Parathyroid adenoma (tissue), 2 donors: ENCODE measurements at regions not wholly inside any gene's neighbourhood (a gene's known extent, or its start where the extent isn't known, plus 50 kb on each side); places are given as distances from the start of the nearest gene placed in this dataset.

Source experiments
- H2AFZ ChIP-seq: fragments of 300-600 bp; sonication (generic); one replicate; pipeline ENCODE4 v1.7.0; 2017; ENCODE audit warnings: antibody characterized with exemption, mild to moderate bottlenecking
- H3K27ac ChIP-seq: fragments of 300-600 bp; sonication (generic); one replicate; pipeline ENCODE4 v1.7.0; 2017
- H3K27me3 ChIP-seq: fragments of 300-600 bp; sonication (generic); one replicate; pipeline ENCODE4 v1.7.0; 2017; ENCODE audit warnings: low read length; ENCODE audit not compliant: control insufficient read depth, insufficient read depth
- H3K36me3 ChIP-seq: fragments of 300-600 bp; sonication (generic); one replicate; pipeline ENCODE4 v1.7.0; 2017; ENCODE audit warnings: low read length; ENCODE audit not compliant: control insufficient read depth, insufficient read depth
- H3K4me1 ChIP-seq: fragments of 300-600 bp; sonication (generic); one replicate; pipeline ENCODE4 v1.7.0; 2017; ENCODE audit warnings: control low read depth
- H3K4me2 ChIP-seq: fragments of 300-600 bp; sonication (generic); one replicate; pipeline ENCODE4 v1.7.0; 2017; ENCODE audit warnings: low read length
- H3K4me3 ChIP-seq: fragments of 300-600 bp; sonication (generic); one replicate; pipeline ENCODE4 v1.7.0; 2017; ENCODE audit warnings: low read depth, low read length
- H3K79me2 ChIP-seq: fragments of 300-600 bp; sonication (generic); one replicate; pipeline ENCODE4 v1.7.0; 2017; ENCODE audit warnings: control low read depth
- H3K9ac ChIP-seq: fragments of 300-600 bp; sonication (generic); one replicate; pipeline ENCODE4 v1.7.0; 2017; ENCODE audit warnings: mild to moderate bottlenecking
- H3K9me3 ChIP-seq: fragments of 300-600 bp; sonication (generic); one replicate; pipeline ENCODE4 v1.7.0; 2017; ENCODE audit warnings: low read length; ENCODE audit not compliant: control insufficient read depth
- TF ChIP-seq, protein P1 (sequence below): fragments of 300-600 bp; sonication (generic); IDR thresholded peaks from one replicate; pipeline ENCODE4 v1.7.0; 2017; ENCODE audit warnings: antibody characterized with exemption, mild to moderate bottlenecking
- donor health status: primary hyperparathyroidism.

DNA sequence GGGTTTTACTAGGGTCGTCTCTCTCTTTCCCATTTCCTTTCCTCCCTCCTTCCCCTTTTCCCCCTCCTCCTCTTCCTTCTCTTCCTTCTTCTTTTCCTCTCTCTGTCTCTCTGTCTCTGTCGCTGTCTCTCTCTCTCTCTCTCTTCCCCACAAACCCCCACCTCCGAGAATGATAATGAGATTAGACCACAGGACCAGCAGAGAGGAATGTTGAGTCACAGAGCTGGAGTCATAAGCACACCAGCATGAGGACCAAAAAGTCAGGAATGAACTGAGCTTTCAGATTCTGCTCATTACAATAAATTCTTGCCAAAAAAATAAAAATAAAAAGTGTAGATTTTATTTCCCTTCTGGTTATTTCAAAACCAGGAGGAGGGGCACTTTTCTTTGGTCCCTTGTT, 377.4 kb downstream of the LTN1 start:
- Histone ChIP-seq H3K4me1 (no peaks in the 10 kb centered on the region), H3K27ac (no peak overlapping the region), H3K9ac (no peak overlapping the region), H3K36me3 (no peaks in the 10 kb centered on the region), H3K27me3 (no peaks in the 10 kb centered on the region), H3K4me2 (no peak overlapping the region), H3K9me3 (no peaks in the 10 kb centered on the region), H3K4me3 (no peak overlapping the region), H3K79me2 (no peaks in the 10 kb centered on the region), H2AFZ (no peak overlapping the region)
- TF ChIP-seq, protein P1, sequence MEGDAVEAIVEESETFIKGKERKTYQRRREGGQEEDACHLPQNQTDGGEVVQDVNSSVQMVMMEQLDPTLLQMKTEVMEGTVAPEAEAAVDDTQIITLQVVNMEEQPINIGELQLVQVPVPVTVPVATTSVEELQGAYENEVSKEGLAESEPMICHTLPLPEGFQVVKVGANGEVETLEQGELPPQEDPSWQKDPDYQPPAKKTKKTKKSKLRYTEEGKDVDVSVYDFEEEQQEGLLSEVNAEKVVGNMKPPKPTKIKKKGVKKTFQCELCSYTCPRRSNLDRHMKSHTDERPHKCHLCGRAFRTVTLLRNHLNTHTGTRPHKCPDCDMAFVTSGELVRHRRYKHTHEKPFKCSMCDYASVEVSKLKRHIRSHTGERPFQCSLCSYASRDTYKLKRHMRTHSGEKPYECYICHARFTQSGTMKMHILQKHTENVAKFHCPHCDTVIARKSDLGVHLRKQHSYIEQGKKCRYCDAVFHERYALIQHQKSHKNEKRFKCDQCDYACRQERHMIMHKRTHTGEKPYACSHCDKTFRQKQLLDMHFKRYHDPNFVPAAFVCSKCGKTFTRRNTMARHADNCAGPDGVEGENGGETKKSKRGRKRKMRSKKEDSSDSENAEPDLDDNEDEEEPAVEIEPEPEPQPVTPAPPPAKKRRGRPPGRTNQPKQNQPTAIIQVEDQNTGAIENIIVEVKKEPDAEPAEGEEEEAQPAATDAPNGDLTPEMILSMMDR = no peak

GRCh38 chr21:28614791-28615190, 377.9 kb downstream of the LTN1 start:
- Histone ChIP-seq H3K4me1 (no peaks in the 10 kb centered on the region), H3K9ac (no peak overlapping the region), H2AFZ (no peak overlapping the region), H3K36me3 (no peaks in the 10 kb centered on the region), H3K79me2 (no peaks in the 10 kb centered on the region), H3K4me2 (no peak overlapping the region), H3K9me3 (no peaks in the 10 kb centered on the region), H3K27me3 (no peaks in the 10 kb centered on the region), H3K27ac (no peak overlapping the region), H3K4me3 (no peak overlapping the region)
- TF ChIP-seq, protein P1 = no peak

DNA sequence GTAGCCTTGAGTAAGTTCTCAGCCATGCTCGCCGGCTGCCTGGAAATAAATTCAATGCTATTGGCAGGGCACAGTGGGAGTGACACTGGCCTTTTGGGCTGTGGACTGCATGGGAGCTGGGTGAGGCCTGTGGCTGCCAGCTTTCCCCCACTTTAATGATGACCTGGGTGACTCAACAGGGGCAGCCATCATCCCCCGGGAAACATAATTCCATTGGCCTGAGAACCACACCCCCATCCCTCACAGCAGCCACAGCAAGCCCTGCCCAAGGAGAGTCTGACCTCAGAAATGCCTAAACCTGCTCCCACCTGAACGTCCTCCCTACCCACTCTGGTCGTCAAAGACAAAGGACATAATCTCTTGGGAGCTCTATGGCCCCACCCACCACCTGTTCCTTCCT, 384.0 kb downstream of the LTN1 start:
- no peaks in the 10 kb centered on the region for H3K9me3 ChIP-seq
- H3K27me3 ChIP-seq = no peaks in the 10 kb centered on the region
- H3K4me1 ChIP-seq = no peaks in the 10 kb centered on the region
- H3K9ac ChIP-seq = no peak overlapping the region
- no peak overlapping the region for H3K4me3 ChIP-seq
- no peak overlapping the region for H2AFZ ChIP-seq
- H3K27ac ChIP-seq = no peak overlapping the region
- H3K79me2 ChIP-seq = no peaks in the 10 kb centered on the region
- TF ChIP-seq, protein P1 = no peak
- no peak overlapping the region for H3K4me2 ChIP-seq
- no peaks in the 10 kb centered on the region for H3K36me3 ChIP-seq

- H3K27me3 ChIP-seq = no peaks in the 10 kb centered on the region
- no peak overlapping the region for H3K9ac ChIP-seq
Measured at GRCh38 chr21:28607545-28607944, 385.1 kb downstream of the LTN1 start.

DNA sequence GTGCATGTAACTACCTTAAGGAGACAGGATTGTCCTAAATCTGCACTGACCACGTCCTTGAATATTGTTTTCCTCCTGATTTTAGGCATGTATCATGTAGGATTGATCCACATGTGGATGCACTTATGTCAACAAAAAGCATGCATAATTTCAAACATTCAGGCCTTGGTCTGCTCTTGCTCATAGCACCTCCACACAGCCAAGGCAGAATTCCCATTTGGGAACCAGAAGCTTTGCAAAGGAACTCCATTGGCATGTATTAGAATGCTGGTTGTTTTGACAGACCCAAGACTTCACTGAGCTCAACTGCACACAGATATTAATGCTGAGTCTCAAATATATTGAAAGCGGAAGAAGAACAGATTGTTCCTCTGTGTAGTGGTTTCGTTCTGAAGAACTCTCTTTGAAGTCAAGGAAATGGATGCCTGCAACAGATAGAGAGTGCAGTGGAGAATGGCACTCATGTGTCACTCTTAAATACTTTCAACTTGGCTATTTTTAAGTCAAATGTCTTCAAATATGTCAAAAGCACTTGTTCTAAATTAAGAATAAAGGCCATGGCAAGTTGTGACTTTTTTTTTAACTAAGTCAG, 387.6 kb downstream of the LTN1 start:
- H3K36me3 ChIP-seq = no peaks in the 10 kb centered on the region
- H3K27ac ChIP-seq = no peak overlapping the region
- H2AFZ ChIP-seq = no peak overlapping the region
- H3K9me3 ChIP-seq = no peaks in the 10 kb centered on the region
- H3K4me1 ChIP-seq = no peaks in the 10 kb centered on the region
- H3K4me3 ChIP-seq = no peak overlapping the region
- no peak overlapping the region for H3K4me2 ChIP-seq
- H3K27me3 ChIP-seq = no peaks in the 10 kb centered on the region
- H3K9ac ChIP-seq = no peak overlapping the region
- H3K79me2 ChIP-seq = no peaks in the 10 kb centered on the region
- TF ChIP-seq, protein P1 = no peak

More at GRCh38 chr21:28607545-28607944, 385.1 kb downstream of the LTN1 start:
- TF ChIP-seq, protein P1 = no peak
- Histone ChIP-seq H3K4me2 (no peak overlapping the region), H3K4me3 (no peak overlapping the region), H2AFZ (no peak overlapping the region), H3K79me2 (no peaks in the 10 kb centered on the region), H3K9me3 (no peaks in the 10 kb centered on the region), H3K36me3 (no peaks in the 10 kb centered on the region), H3K27ac (no peak overlapping the region), H3K4me1 (no peaks in the 10 kb centered on the region)
